ENCODE measurements at regions not wholly inside any gene's neighbourhood (a gene's known extent, or its start where the extent isn't known, plus 50 kb on each side); places are given as distances from the start of the nearest gene placed in this dataset.

DNA sequence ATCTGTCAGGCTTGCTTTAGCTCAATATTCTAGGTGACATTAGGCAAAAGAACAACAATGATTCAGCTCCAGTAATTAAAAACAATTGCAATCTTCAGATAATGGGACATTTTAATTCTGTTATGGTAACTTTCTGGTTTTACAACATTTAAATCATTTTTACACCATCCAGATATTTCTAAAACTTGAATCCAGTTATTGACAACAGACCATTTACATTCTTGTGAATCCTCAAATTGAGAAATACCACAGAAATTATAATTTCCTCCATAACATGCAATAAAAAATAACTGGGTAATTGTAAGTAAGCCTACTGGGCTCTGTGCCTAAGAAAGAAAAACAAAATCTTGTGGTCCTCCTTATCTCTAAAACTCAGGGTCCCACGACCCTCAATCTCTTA lies 195.0 kb upstream of the S100G start:
- Histone ChIP-seq H3K4me1 (ENCODE audit: control insufficient read depth, insufficient read depth, low read length) (no peaks in the 10 kb centered on the region), H3K4me3 (ENCODE audit: low read length) (no peak overlapping the region), H3K4me2 (ENCODE audit: low read length) (no peak overlapping the region), H3K9me3 (replicated peaks; ENCODE audit: low read length) (no peaks in the 10 kb centered on the region), H3K9ac (ENCODE audit: low read depth, low read length) (no peak overlapping the region), H3K27me3 (ENCODE audit: control insufficient read depth, insufficient read depth, low read length) (no peaks in the 10 kb centered on the region), H3K36me3 (ENCODE audit: insufficient read depth, low read length) (no peaks in the 10 kb centered on the region)

DNA sequence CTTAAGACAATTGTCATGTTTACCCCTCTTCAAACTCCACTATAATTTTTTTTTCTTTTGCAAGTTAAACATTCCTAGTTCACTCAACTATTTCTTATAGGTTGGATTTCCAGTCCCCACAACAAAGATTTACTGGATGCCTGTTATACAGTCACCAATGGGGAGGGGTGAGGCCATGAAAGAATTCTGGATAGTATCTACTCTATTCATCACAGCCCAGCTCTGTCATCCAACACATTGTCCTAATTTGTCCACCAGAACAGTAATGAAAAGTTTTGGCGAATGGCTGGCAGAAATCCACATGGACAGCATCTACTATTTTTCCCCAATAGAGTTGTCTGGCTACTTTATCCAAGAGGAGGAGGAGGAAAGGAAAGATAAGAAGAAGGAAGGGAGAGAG lies 192.7 kb upstream of the S100G start:
- Histone ChIP-seq H3K9ac (ENCODE audit: low read depth, low read length) (no peak overlapping the region), H3K9me3 (replicated peaks; ENCODE audit: low read length) (no peaks in the 10 kb centered on the region), H3K36me3 (ENCODE audit: insufficient read depth, low read length) (no peaks in the 10 kb centered on the region), H3K4me2 (ENCODE audit: low read length) (no peak overlapping the region), H3K27me3 (ENCODE audit: control insufficient read depth, insufficient read depth, low read length) (no peaks in the 10 kb centered on the region), H3K4me3 (ENCODE audit: low read length) (no peak overlapping the region), H3K4me1 (ENCODE audit: control insufficient read depth, insufficient read depth, low read length) (peaks cover 2% of the 10 kb centered on the region)

DNA sequence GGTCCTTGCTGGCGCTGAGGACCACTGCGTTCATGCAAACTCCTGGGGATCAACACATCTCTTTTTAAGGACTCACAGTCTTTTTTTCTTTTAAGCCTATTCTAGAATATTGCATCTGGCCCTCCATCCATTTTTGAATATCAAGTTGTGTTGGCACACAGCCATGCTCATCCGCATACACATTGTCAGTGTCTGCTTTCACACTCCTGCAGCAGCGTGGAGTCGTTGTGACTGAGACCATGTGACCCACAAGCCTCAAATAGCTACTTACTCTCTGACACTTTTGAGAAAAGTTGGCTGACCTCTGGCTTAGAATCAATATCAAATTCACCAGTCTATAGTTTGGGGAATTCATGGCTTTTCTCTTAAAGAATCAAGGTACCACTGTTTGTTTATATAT lies 191.8 kb upstream of the S100G start:
- Histone ChIP-seq H3K36me3 (ENCODE audit: insufficient read depth, low read length) (no peaks in the 10 kb centered on the region), H3K4me2 (ENCODE audit: low read length) (no peak overlapping the region), H3K9me3 (replicated peaks; ENCODE audit: low read length) (no peaks in the 10 kb centered on the region), H3K9ac (ENCODE audit: low read depth, low read length) (no peak overlapping the region), H3K4me1 (ENCODE audit: control insufficient read depth, insufficient read depth, low read length) (peaks cover 10% of the 10 kb centered on the region), H3K4me3 (ENCODE audit: low read length) (no peak overlapping the region), H3K27me3 (ENCODE audit: control insufficient read depth, insufficient read depth, low read length) (no peaks in the 10 kb centered on the region)

DNA sequence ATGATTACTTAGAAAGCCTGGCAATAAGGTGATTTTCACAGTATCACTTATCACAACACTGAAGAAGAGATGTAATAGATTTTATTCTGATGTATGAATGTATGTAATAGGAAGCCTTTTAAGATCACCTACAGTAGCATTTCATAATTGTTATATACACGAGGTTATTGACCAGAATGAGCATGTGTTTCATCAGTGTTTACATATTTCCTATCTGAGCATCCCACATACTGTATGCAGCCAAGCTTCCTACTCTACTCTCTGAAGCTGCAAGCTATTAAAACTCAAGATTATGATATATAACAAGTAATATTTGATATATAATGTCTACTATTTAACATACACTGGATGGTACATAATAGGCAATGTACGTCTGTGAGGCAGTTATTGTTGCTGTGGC lies 190.9 kb upstream of the S100G start:
- Histone ChIP-seq H3K27me3 (ENCODE audit: control insufficient read depth, insufficient read depth, low read length) (no peaks in the 10 kb centered on the region), H3K4me1 (ENCODE audit: control insufficient read depth, insufficient read depth, low read length) (peaks cover 13% of the 10 kb centered on the region), H3K9me3 (replicated peaks; ENCODE audit: low read length) (no peaks in the 10 kb centered on the region), H3K4me3 (ENCODE audit: low read length) (no peak overlapping the region), H3K36me3 (ENCODE audit: insufficient read depth, low read length) (no peaks in the 10 kb centered on the region), H3K9ac (ENCODE audit: low read depth, low read length) (no peak overlapping the region), H3K4me2 (ENCODE audit: low read length) (no peak overlapping the region)

DNA sequence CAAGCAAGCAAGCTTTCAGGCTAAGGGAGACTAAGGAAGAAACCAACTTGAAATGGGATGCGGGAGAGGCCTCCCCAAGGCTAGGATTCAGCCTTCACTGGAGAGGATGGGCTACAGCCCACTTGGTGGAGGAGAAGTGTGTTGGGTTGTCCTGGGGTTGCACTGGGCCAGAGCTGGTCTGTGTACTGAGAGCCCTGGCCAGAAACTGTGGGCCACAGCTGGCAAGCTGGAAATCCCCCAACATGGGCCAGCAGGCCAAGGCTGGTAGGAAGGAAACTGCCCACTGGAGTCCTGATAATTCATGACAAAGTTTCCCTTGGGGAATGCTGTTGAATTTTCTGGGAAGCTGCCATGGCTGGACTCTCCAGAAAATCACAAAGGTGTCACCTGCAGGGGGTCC lies 188.0 kb upstream of the S100G start:
- Histone ChIP-seq H3K27me3 (ENCODE audit: control insufficient read depth, insufficient read depth, low read length) (no peaks in the 10 kb centered on the region), H3K36me3 (ENCODE audit: insufficient read depth, low read length) (no peaks in the 10 kb centered on the region), H3K9me3 (replicated peaks; ENCODE audit: low read length) (no peaks in the 10 kb centered on the region), H3K4me2 (ENCODE audit: low read length) (no peak overlapping the region), H3K9ac (ENCODE audit: low read depth, low read length) (no peak overlapping the region), H3K4me1 (ENCODE audit: control insufficient read depth, insufficient read depth, low read length) (peaks cover 19% of the 10 kb centered on the region), H3K4me3 (ENCODE audit: low read length) (no peak overlapping the region)

DNA sequence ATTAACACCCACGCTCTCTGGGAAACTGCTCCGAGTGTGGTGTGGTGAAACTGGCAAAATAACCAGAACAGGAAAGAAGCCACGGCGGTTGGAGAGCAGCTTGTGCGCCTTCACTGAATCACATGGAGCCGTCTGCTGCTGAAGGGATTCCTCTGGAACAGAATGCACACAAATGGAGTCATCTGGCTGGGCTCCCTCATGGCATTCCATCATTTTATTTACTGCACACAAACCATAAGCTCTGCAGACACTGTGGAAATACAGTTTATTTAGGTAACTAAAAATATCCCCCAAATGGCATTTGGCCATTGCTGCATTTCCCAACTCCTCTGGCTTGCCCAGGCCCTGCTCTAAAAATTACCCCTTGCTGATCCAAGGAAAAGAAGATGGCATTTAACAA lies 187.0 kb upstream of the S100G start:
- Histone ChIP-seq H3K4me1 (ENCODE audit: control insufficient read depth, insufficient read depth, low read length) (peaks cover 19% of the 10 kb centered on the region), H3K9me3 (replicated peaks; ENCODE audit: low read length) (no peaks in the 10 kb centered on the region), H3K4me3 (ENCODE audit: low read length) (no peak overlapping the region), H3K4me2 (ENCODE audit: low read length) (peak overlapping the region; percentile 17), H3K27me3 (ENCODE audit: control insufficient read depth, insufficient read depth, low read length) (no peaks in the 10 kb centered on the region), H3K9ac (ENCODE audit: low read depth, low read length) (no peak overlapping the region), H3K36me3 (ENCODE audit: insufficient read depth, low read length) (no peaks in the 10 kb centered on the region)

DNA sequence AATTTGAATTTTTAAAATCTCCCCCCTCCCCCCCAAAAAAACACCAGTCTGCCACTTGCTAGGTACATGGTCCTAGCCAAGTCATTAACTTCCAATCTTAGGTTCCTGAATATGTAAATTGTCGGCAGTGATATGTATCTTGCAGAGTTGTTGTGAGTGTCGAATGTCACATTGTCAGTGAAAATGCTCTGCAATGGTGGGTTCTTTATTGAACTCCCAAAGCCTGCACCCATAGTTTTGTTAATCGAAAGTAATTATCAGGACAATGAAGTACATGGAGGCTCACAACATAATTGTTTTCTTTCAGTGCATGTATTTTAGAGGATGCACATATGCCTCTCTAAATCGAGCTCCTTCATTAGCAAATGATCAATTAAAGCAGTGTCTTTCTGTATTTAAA lies 185.6 kb upstream of the S100G start:
- H3K4me3 ChIP-seq (ENCODE audit: low read length), result no peak overlapping the region
- no peaks in the 10 kb centered on the region for H3K9me3 ChIP-seq (replicated peaks; ENCODE audit: low read length)
- H3K4me2 ChIP-seq (ENCODE audit: low read length), result no peak overlapping the region
- H3K27me3 ChIP-seq (ENCODE audit: control insufficient read depth, insufficient read depth, low read length), result no peaks in the 10 kb centered on the region
- peaks cover 19% of the 10 kb centered on the region for H3K4me1 ChIP-seq (ENCODE audit: control insufficient read depth, insufficient read depth, low read length)
- no peaks in the 10 kb centered on the region for H3K36me3 ChIP-seq (ENCODE audit: insufficient read depth, low read length)
- H3K9ac ChIP-seq (ENCODE audit: low read depth, low read length), result no peak overlapping the region

DNA sequence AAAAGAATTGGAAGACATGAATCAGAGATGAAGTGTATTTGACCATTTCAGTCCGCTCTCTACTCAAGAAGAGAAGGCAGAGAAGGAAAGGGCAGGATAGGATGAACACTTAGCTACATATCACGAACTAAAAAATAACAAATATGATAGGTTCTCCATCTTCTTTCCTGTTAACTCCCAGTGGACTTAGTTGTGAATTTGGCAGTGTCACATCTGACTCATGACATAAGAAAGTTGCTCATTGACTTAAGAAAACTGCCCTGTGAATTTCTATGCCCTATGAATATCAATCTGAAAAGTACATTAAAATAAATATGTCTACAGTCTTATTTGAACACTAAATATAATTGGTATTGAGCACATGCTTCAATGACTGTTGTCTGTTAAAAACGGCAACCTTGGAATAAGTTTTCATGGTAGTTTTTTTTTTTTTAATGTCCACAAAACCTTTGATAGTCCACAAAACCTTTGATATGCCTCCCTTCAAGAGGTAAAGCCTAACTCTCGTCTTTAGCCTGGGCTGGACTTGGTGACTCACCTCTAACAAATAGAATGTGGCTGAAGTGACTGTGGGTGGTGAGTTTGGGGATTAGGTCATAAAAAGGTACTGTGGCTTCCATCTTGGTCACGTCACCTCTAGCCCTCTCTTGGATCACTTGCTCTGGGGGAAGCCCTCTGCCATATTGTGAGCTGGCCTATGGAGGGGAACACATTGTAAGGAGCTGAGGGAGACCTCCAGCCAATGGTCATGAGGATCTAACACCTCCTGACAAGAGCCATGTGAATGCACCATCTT lies 184.7 kb upstream of the S100G start:
- no peak overlapping the region for H3K4me2 ChIP-seq (ENCODE audit: low read length)
- no peaks in the 10 kb centered on the region for H3K27me3 ChIP-seq (ENCODE audit: control insufficient read depth, insufficient read depth, low read length)
- no peak overlapping the region for H3K9ac ChIP-seq (ENCODE audit: low read depth, low read length)
- no peaks in the 10 kb centered on the region for H3K36me3 ChIP-seq (ENCODE audit: insufficient read depth, low read length)
- no peak overlapping the region for H3K4me3 ChIP-seq (ENCODE audit: low read length)
- no peaks in the 10 kb centered on the region for H3K9me3 ChIP-seq (replicated peaks; ENCODE audit: low read length)
- H3K4me1 ChIP-seq (ENCODE audit: control insufficient read depth, insufficient read depth, low read length), result peaks cover 19% of the 10 kb centered on the region

DNA sequence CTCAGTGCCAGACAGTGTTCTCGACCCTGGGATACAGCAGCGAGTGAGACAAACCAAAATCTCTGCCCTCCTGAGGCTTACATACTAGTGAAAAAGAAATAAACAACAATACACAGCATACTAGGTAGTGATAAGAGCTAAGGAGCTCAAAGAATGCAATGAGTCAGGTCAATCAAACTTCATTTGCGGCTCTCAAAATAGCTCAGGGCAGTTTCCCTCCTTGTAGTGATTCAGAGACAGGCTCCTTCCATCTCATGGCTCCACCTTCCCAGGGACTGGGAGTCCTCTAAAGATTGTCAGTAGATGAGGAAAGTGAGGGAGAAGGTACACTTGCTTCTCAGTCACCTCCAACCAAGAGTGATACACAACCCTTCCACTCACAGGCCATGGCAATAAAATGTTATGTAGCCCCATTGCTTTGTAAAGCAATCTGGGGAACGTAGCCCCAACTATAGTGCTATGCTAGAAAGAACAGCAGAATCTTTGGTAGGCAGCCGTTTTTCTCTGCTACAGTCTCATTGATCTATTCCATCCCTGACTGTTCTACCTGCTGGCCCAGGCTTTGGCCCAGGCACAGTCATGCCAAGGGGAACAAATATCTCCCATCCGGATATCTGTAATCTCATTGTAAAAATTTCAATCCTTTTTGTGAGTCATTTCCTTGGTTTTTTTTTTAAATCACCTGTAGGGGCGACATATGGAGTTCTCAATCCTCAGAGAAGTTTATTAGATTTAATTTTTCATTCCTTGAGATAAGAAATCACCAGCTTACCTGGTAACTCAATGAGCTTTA lies 183.1 kb upstream of the S100G start:
- H3K4me1 ChIP-seq (ENCODE audit: control insufficient read depth, insufficient read depth, low read length), result peaks cover 19% of the 10 kb centered on the region
- no peak overlapping the region for H3K9ac ChIP-seq (ENCODE audit: low read depth, low read length)
- no peaks in the 10 kb centered on the region for H3K27me3 ChIP-seq (ENCODE audit: control insufficient read depth, insufficient read depth, low read length)
- no peak overlapping the region for H3K4me3 ChIP-seq (ENCODE audit: low read length)
- H3K9me3 ChIP-seq (replicated peaks; ENCODE audit: low read length), result no peaks in the 10 kb centered on the region
- no peaks in the 10 kb centered on the region for H3K36me3 ChIP-seq (ENCODE audit: insufficient read depth, low read length)
- no peak overlapping the region for H3K4me2 ChIP-seq (ENCODE audit: low read length)

DNA sequence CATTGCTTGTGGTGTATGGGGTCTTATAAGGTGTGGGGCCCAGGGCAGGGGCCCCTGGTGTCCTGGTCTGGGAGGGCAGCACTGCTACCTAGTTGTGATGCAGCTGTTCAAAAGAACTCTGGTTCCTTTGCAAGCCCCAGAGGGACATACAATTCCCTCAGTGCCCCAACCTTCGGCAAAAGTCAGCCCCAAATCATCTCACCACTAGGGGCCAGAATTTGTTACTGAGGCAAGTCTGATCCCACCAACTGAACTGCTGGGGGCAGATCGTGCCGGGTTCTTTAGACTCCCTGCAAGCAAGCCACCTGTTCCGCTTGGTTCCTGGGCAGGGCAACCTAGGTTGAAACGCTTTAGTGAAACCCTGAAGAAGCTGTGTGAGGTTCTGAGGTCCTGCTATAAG lies 180.1 kb upstream of the S100G start:
- Histone ChIP-seq H3K9me3 (replicated peaks; ENCODE audit: low read length) (no peaks in the 10 kb centered on the region), H3K27me3 (ENCODE audit: control insufficient read depth, insufficient read depth, low read length) (no peaks in the 10 kb centered on the region), H3K4me2 (ENCODE audit: low read length) (no peak overlapping the region), H3K4me3 (ENCODE audit: low read length) (no peak overlapping the region), H3K4me1 (ENCODE audit: control insufficient read depth, insufficient read depth, low read length) (peaks cover 6% of the 10 kb centered on the region), H3K9ac (ENCODE audit: low read depth, low read length) (no peak overlapping the region), H3K36me3 (ENCODE audit: insufficient read depth, low read length) (no peaks in the 10 kb centered on the region)

DNA sequence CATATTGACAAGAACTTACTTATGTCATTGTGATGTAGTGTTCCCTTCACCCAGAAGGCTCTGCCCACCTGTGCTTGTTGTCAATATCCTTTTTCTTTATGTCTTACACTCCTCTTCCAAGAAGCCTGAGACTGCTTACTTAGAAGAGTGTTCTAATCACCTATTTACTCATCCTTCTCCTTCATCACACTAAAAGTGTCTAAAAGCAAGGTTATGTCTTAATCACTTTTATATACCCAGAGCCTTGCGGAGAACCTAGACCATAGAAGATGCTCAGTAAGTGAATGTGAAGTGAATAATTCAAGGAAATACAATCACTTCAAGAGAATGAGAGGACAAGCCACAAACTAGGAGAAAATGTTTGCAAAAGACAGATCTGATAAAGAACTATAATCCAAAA lies 177.6 kb upstream of the S100G start:
- Histone ChIP-seq H3K27me3 (ENCODE audit: control insufficient read depth, insufficient read depth, low read length) (no peaks in the 10 kb centered on the region), H3K4me3 (ENCODE audit: low read length) (no peak overlapping the region), H3K9me3 (replicated peaks; ENCODE audit: low read length) (no peaks in the 10 kb centered on the region), H3K4me2 (ENCODE audit: low read length) (no peak overlapping the region), H3K9ac (ENCODE audit: low read depth, low read length) (no peak overlapping the region), H3K36me3 (ENCODE audit: insufficient read depth, low read length) (no peaks in the 10 kb centered on the region), H3K4me1 (ENCODE audit: control insufficient read depth, insufficient read depth, low read length) (no peaks in the 10 kb centered on the region)

DNA sequence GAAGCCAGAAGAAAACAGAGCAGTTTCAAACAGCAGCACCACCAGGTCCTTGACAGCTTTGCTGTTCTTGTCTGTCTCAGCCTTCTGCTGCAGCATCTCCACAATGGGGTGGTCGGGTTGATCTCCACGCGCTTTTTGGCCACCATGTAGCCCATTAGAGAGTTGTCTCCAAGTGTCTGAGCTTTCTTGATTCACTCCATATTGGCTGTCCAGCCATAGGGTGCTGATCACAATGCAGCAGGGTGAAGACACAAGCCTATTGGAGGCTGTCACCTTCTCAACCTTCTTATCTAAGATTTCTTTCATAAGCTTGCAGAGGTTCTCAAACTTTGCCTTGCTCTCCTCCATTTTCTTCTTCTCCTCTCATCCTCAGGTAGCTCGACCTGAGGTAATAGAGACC lies 175.4 kb upstream of the S100G start:
- no peak overlapping the region for H3K9ac ChIP-seq (ENCODE audit: low read depth, low read length)
- peaks cover 7% of the 10 kb centered on the region for H3K4me1 ChIP-seq (ENCODE audit: control insufficient read depth, insufficient read depth, low read length)
- H3K4me3 ChIP-seq (ENCODE audit: low read length), result no peak overlapping the region
- no peaks in the 10 kb centered on the region for H3K27me3 ChIP-seq (ENCODE audit: control insufficient read depth, insufficient read depth, low read length)
- H3K9me3 ChIP-seq (replicated peaks; ENCODE audit: low read length), result no peaks in the 10 kb centered on the region
- no peak overlapping the region for H3K4me2 ChIP-seq (ENCODE audit: low read length)
- no peaks in the 10 kb centered on the region for H3K36me3 ChIP-seq (ENCODE audit: insufficient read depth, low read length)

Data from skeletal muscle satellite cell (primary cell).